Choroid plexus epithelial cell (primary cell): ENCODE measurements at regions not wholly inside any gene's neighbourhood (a gene's known extent, or its start where the extent isn't known, plus 50 kb on each side); places are given as distances from the start of the nearest gene placed in this dataset.
"Not testable (repeated sequence)": the region's sequence is repeated elsewhere in the genome, so short reads cannot be mapped to it uniquely, and the experiment has no call there.

Experiments
- DNase-seq: peaks from one replicate; pipeline ENCODE4 v3.0.0-alpha.2; 2010; ENCODE audit warnings: low read depth
- H3K4me3 ChIP-seq: 2 replicates; pipeline ENCODE4 v1.5.1; 2011; ENCODE audit warnings: low read depth, mild to moderate bottlenecking, control low read depth, low read length, moderate library complexity
- CTCF ChIP-seq: conservative IDR thresholded peaks from 2 replicates; pipeline ENCODE4 v1.5.1; 2011; ENCODE audit warnings: low read depth, mild to moderate bottlenecking, control low read depth, inconsistent platforms, low read length, moderate library complexity

GRCh38 chrX:1109580-1110119 is 102.8 kb downstream of the CRLF2 start:
- H3K4me3 ChIP-seq = no peak overlapping the region
- no peak for DNase-seq
- no peak for TF ChIP-seq CTCF

GRCh38 chrX:1108501-1109445 is 103.7 kb downstream of the CRLF2 start:
- TF ChIP-seq CTCF = no peak
- H3K4me3 ChIP-seq = no peak overlapping the region
- no peak for DNase-seq

GRCh38 chrX:1106478-1107210 is 105.8 kb downstream of the CRLF2 start:
- no peak for DNase-seq
- no peak for TF ChIP-seq CTCF
- no peak overlapping the region for H3K4me3 ChIP-seq

GRCh38 chrX:1105671-1106419 is 106.6 kb downstream of the CRLF2 start:
- no peak for DNase-seq
- TF ChIP-seq CTCF = no peak
- no peak overlapping the region for H3K4me3 ChIP-seq

- H3K4me3 ChIP-seq, DNase-seq: not testable (repeated sequence)
Measured at GRCh38 chrX:1105031-1105430, 107.4 kb downstream of the CRLF2 start.

- no peak overlapping the region for H3K4me3 ChIP-seq
- TF ChIP-seq CTCF = no peak
- no peak for DNase-seq
Measured at GRCh38 chrX:1103360-1103759, 109.1 kb downstream of the CRLF2 start.

GRCh38 chrX:1102786-1103185 is 109.7 kb downstream of the CRLF2 start:
- no peak for DNase-seq
- TF ChIP-seq CTCF = no peak
- H3K4me3 ChIP-seq = no peak overlapping the region

GRCh38 chrX:1102221-1102620 is 110.2 kb downstream of the CRLF2 start:
- H3K4me3 ChIP-seq, DNase-seq: not testable (repeated sequence)
